ENCODE measurements at regions not wholly inside any gene's neighbourhood (a gene's known extent, or its start where the extent isn't known, plus 50 kb on each side); places are given as distances from the start of the nearest gene placed in this dataset.

DNA sequence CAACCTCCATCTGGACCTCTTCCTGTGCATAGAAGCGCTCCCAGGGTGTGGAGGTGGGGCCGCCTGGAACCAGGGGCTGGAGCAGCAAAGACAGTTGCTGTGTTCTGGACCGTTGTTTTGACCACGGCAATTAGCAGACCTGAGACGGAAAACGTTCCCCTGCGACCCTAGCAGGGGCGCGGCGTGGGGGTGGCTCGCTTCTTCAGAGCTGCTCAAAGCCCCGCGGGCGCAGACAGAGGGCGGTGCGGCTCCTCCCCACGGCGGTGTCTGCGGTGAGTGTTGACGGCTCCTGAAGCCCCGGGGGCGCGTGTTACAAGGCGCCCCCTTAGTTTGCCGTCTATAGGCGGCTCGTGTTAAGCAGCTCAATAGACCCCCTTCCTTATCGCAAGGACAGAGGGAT is 79.2 kb downstream of the TRIML1 start:
- no peaks in the 10 kb centered on the region for H3K27me3 ChIP-seq
- intact Hi-C loops (cut with DNase I), result no loop called here
- no peak overlapping the region for H3K27ac ChIP-seq
- no peaks in the 10 kb centered on the region for H3K4me1 ChIP-seq
- no peaks in the 10 kb centered on the region for H3K9me3 ChIP-seq
- no peak for DNase-seq (ENCODE audit: extremely low spot score in 2 of 2)
- H3K4me3 ChIP-seq, result no peak overlapping the region
- no peak for TF ChIP-seq POLR2A (IDR thresholded peaks at IDR 0.05)
- no peak for TF ChIP-seq POLR2AphosphoS5 (IDR thresholded peaks at IDR 0.05; ENCODE audit: insufficient read depth in 1 of 2, low read depth in 1 of 2)
- TF ChIP-seq, protein P1, sequence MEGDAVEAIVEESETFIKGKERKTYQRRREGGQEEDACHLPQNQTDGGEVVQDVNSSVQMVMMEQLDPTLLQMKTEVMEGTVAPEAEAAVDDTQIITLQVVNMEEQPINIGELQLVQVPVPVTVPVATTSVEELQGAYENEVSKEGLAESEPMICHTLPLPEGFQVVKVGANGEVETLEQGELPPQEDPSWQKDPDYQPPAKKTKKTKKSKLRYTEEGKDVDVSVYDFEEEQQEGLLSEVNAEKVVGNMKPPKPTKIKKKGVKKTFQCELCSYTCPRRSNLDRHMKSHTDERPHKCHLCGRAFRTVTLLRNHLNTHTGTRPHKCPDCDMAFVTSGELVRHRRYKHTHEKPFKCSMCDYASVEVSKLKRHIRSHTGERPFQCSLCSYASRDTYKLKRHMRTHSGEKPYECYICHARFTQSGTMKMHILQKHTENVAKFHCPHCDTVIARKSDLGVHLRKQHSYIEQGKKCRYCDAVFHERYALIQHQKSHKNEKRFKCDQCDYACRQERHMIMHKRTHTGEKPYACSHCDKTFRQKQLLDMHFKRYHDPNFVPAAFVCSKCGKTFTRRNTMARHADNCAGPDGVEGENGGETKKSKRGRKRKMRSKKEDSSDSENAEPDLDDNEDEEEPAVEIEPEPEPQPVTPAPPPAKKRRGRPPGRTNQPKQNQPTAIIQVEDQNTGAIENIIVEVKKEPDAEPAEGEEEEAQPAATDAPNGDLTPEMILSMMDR (IDR thresholded peaks at IDR 0.05), result no peak
- no peaks in the 10 kb centered on the region for H3K36me3 ChIP-seq

DNA sequence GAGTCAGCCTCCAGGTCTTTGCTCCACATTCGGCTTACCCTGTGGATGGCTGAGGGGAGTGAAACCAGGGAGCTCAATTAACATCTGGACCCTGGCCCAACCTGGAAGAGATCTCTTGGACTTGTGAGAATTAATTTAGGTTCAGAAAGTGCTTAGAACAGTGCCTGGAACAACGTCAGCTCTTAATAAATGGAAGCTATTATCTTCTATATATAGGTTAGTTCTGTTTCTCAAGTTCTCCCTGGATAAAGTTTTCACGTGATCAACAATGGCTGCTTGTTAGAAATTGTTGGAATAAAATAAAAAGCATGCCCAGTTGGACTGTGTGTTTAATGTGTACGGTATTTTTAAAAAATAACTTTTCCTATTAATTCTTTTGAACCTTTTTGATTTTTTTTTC is 80.8 kb downstream of the TRIML1 start:
- Histone ChIP-seq H3K9me3 (no peaks in the 10 kb centered on the region), H3K27me3 (no peaks in the 10 kb centered on the region), H3K4me1 (no peaks in the 10 kb centered on the region), H3K36me3 (no peaks in the 10 kb centered on the region), H3K4me3 (no peak overlapping the region), H3K27ac (no peak overlapping the region)
- no peak for DNase-seq (ENCODE audit: extremely low spot score in 2 of 2)
- intact Hi-C loops (cut with DNase I), result no loop called here
- TF ChIP-seq POLR2AphosphoS5 (IDR thresholded peaks at IDR 0.05; ENCODE audit: insufficient read depth in 1 of 2, low read depth in 1 of 2) (no peak), POLR2A (IDR thresholded peaks at IDR 0.05) (no peak)
- TF ChIP-seq, protein P1 (IDR thresholded peaks at IDR 0.05), result no peak

DNA sequence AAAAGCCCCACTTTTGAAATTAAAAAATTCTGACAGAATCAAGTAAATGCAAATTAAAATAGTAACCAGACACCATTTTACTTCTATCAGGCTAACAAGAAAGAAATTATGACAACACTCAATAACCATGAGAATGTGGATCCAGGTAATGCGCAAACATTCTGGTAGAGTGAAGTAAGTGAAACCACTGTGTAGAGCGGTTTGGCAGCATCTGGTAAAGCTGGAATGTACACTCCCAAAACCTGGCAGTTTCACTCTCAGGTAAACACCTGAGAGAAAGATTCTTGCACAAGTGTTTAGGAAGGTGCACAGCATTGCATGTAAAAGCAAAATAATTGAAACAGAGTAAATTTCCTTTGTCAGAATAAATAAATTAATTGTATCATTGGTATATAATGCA is 81.8 kb downstream of the TRIML1 start:
- intact Hi-C loops (cut with DNase I), result no loop called here
- Histone ChIP-seq H3K9me3 (no peaks in the 10 kb centered on the region), H3K27ac (no peak overlapping the region), H3K4me3 (no peak overlapping the region), H3K4me1 (no peaks in the 10 kb centered on the region), H3K27me3 (no peaks in the 10 kb centered on the region), H3K36me3 (no peaks in the 10 kb centered on the region)
- no peak for DNase-seq (ENCODE audit: extremely low spot score in 2 of 2)
- TF ChIP-seq POLR2A (IDR thresholded peaks at IDR 0.05) (no peak), POLR2AphosphoS5 (IDR thresholded peaks at IDR 0.05; ENCODE audit: insufficient read depth in 1 of 2, low read depth in 1 of 2) (no peak)
- TF ChIP-seq, protein P1 (IDR thresholded peaks at IDR 0.05), result no peak

DNA sequence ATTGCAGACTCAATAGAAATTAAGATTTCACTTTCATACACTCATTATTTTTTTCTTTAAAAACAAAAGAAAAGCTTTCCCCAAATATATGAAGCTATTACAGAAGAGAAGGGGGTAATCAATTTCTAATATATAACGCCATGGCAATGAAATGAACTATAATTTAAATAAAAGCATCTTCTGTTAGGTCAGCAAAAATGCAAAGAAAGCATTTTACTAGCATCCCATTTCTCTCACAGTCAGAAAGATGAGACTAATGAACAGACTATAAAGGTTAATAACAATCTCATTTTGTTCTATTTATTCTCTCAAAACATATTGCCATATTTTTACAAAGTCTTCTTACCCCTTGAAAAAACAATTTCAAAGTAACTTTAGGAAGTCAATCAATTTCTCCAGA is 89.0 kb downstream of the TRIML1 start:
- intact Hi-C loops (cut with DNase I), result no loop called here
- no peaks in the 10 kb centered on the region for H3K27me3 ChIP-seq
- no peak overlapping the region for H3K4me3 ChIP-seq
- no peaks in the 10 kb centered on the region for H3K4me1 ChIP-seq
- H3K27ac ChIP-seq, result no peak overlapping the region
- no peak for DNase-seq (ENCODE audit: extremely low spot score in 2 of 2)
- H3K36me3 ChIP-seq, result no peaks in the 10 kb centered on the region
- TF ChIP-seq, protein P1 (IDR thresholded peaks at IDR 0.05), result no peak
- TF ChIP-seq POLR2AphosphoS5 (IDR thresholded peaks at IDR 0.05; ENCODE audit: insufficient read depth in 1 of 2, low read depth in 1 of 2) (no peak), POLR2A (IDR thresholded peaks at IDR 0.05) (no peak)
- no peaks in the 10 kb centered on the region for H3K9me3 ChIP-seq

DNA sequence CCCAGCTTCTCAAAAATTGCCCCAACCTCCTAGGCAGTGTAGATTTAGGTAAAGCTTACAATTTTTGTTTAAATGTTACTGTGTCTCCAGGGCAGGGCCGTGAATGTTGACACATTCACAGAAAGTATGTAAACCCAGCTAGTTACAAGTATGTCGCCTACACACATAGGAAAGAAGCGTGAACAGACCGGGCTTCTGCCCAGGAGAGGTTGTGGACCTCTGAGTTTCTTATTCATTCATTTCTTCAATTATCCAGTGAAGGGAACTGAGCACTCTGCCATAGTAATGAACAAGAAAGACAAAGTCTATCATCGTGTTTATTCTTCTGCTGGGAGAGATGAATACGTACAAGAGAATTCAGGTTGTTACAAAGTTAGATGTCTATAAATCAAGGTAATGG is 93.2 kb downstream of the TRIML1 start:
- Histone ChIP-seq H3K27ac (no peak overlapping the region), H3K9me3 (no peaks in the 10 kb centered on the region), H3K27me3 (no peaks in the 10 kb centered on the region), H3K4me3 (no peak overlapping the region), H3K36me3 (no peaks in the 10 kb centered on the region), H3K4me1 (no peaks in the 10 kb centered on the region)
- TF ChIP-seq POLR2AphosphoS5 (IDR thresholded peaks at IDR 0.05; ENCODE audit: insufficient read depth in 1 of 2, low read depth in 1 of 2), result no peak
- TF ChIP-seq, protein P1 (IDR thresholded peaks at IDR 0.05), result no peak
- intact Hi-C loops (cut with DNase I), result no loop called here
- no peak for DNase-seq (ENCODE audit: extremely low spot score in 2 of 2)
